Esophagus squamous epithelium (tissue), 5 donors: ENCODE measurements at regions not wholly inside any gene's neighbourhood (a gene's known extent, or its start where the extent isn't known, plus 50 kb on each side); places are given as distances from the start of the nearest gene placed in this dataset.

Experiments used
- DNase-seq: peaks from one replicate; lab custom pipeline; 2025; lab: John Stamatoyannopoulos, UW
- H3K27ac ChIP-seq, 4 donors: fragments of 200-600 bp; sonication (generic); one replicate each; pipeline ENCODE4 v1.5.1; 2016 to 2019; ENCODE audit warnings: mild to moderate bottlenecking in 1 of 4
- H3K27me3 ChIP-seq, 4 donors: fragments of 200-600 bp; sonication (generic); 1 replicate in 3 of 4; 2 replicates in 1 of 4; pipeline versions ENCODE4 v1.5.1 to v1.6.0; 2017 to 2021; ENCODE audit warnings: antibody characterized with exemption in 1 of 4
- H3K36me3 ChIP-seq, 3 donors: fragments of 200-600 bp; sonication (generic); one replicate each; pipeline ENCODE4 v1.5.1; 2016 to 2019
- H3K4me1 ChIP-seq, 3 donors: fragments of 200-600 bp; sonication (generic); one replicate each; pipeline ENCODE4 v1.5.1; 2017 to 2019
- H3K4me3 ChIP-seq, 4 donors: fragments of 200-600 bp; sonication (generic); 1 replicate in 3 of 4; 2 replicates in 1 of 4; pipeline ENCODE4 v1.5.1; 2016 to 2019; ENCODE audit warnings: mild to moderate bottlenecking in 2 of 4, moderate library complexity in 1 of 4
- H3K9me3 ChIP-seq, 3 donors: fragments of 200-600 bp; sonication (generic); one replicate each; pipeline ENCODE4 v1.5.1; 2016 to 2019
- CTCF ChIP-seq, 6 experiments: fragments of 450-650 bp in 4 of 6; fragments of 200-600 bp in 2 of 6; sonication (generic) in 2 of 6; IDR thresholded peaks; one replicate each; pipeline ENCODE4 v1.5.1; 2016 to 2019; ENCODE audit warnings: antibody characterized with exemption in 6 of 6, mild to moderate bottlenecking in 4 of 6, moderate library complexity in 4 of 6
- POLR2A ChIP-seq, 4 donors: fragments of 450-650 bp; IDR thresholded peaks; one replicate each; pipeline ENCODE4 v1.6.1; 2017; ENCODE audit warnings: antibody characterized with exemption in 4 of 4, mild to moderate bottlenecking in 4 of 4, moderate library complexity in 3 of 4
- WGBS, 2 donors: methylation state at CpG; one replicate each; pipeline ENCODE4 v1.1.5; 2018; 5-methylcytosine and 5-hydroxymethylcytosine counted together
- intact Hi-C: fragments of 100-400 bp; cut with DNase I; formaldehyde crosslinking; loops from one replicate; pipeline ENCODE4 v1.15.0; 2022
- donor health status: DM: yes; HTN: yes; CAD: no.

GRCh38 chr6:54614499-54615195 is 231.9 kb upstream of the FAM83B start:
- WGBS, 2 donors = 77 to 85% methylated on average over 7 of the region's 9 CpGs
- Histone ChIP-seq H3K36me3 (no peaks in the 10 kb centered on the region), H3K9me3 (no peaks in the 10 kb centered on the region), H3K4me1 (peaks cover 0 to 13% (median 0%) of the 10 kb centered on the region in 3 donors), H3K4me3 (no peak overlapping the region), H3K27ac (no peak overlapping the region), H3K27me3 (no peaks in the 10 kb centered on the region)
- intact Hi-C loops = no loop called here
- DNase-seq = no peak
- TF ChIP-seq POLR2A (IDR thresholded peaks at IDR 0.05) = no peak
- no peak for TF ChIP-seq CTCF (IDR thresholded peaks at IDR 0.05)

DNA sequence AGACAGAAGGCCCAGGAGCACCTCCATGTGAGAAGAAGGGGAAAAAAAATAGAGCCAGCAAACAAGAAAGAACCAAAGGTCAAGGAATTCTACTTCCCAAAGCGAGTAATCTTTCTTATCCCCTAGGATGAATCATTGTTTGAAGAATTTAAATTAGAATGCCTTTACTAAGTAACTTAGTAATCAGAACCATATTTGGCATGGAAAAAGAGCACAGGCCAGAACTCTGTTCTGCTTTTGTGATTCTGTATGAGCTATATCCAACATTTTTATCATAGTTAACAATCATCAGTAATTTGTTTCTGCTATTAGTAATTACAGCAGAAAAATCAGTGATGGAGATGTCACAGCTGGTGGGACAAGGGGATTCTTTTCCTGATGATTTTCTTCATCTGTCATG is 228.8 kb upstream of the FAM83B start:
- H3K36me3 ChIP-seq = no peaks in the 10 kb centered on the region
- H3K4me1 ChIP-seq = peaks cover 0 to 13% (median 0%) of the 10 kb centered on the region in 3 donors
- H3K27me3 ChIP-seq = no peaks in the 10 kb centered on the region
- intact Hi-C loops = no loop called here
- H3K4me3 ChIP-seq = no peak overlapping the region
- no peaks in the 10 kb centered on the region for H3K9me3 ChIP-seq
- no peak for TF ChIP-seq POLR2A (IDR thresholded peaks at IDR 0.05)
- WGBS, 2 donors = 0 to 13% methylated on average over 1 of the region's 1 CpG
- no peak for DNase-seq
- H3K27ac ChIP-seq = no peak overlapping the region

DNA sequence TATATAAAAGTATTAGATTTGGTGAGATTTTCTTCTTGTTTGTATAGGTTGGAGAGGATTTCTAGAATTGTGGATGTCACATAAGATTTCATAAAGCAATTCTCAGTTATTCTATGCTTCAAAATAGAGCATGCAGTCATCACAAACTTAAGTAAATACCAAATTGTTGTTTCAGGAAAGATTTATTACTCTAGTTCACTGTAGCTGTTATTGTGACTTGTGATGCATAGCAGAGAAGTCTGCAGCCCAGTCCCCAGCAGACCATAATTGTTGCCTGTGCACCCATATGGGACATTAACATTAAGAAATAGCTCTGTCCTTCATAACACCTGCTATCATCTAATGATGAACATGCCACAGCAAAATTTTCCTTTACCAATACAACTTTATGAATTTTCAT is 228.0 kb upstream of the FAM83B start:
- TF ChIP-seq POLR2A (IDR thresholded peaks at IDR 0.05) (no peak), CTCF (IDR thresholded peaks at IDR 0.05) (no peak)
- Histone ChIP-seq H3K9me3 (no peaks in the 10 kb centered on the region), H3K27ac (no peak overlapping the region), H3K4me3 (no peak overlapping the region), H3K4me1 (peaks cover 0 to 13% (median 0%) of the 10 kb centered on the region in 3 donors), H3K36me3 (no peaks in the 10 kb centered on the region), H3K27me3 (no peaks in the 10 kb centered on the region)
- DNase-seq = no peak
- intact Hi-C loops = no loop called here

- no peak overlapping the region for H3K4me3 ChIP-seq
- H3K27me3 ChIP-seq = no peaks in the 10 kb centered on the region
- 87 to 91% methylated on average over 2 of the region's 2 CpGs for WGBS, 2 donors
- TF ChIP-seq POLR2A (IDR thresholded peaks at IDR 0.05) (no peak), CTCF (IDR thresholded peaks at IDR 0.05) (no peak)
- peaks cover 0 to 13% (median 0%) of the 10 kb centered on the region in 3 donors for H3K4me1 ChIP-seq
- no peak for DNase-seq
- no peaks in the 10 kb centered on the region for H3K36me3 ChIP-seq
- no peak overlapping the region for H3K27ac ChIP-seq
- no peaks in the 10 kb centered on the region for H3K9me3 ChIP-seq
- intact Hi-C loops = no loop called here
Observed at GRCh38 chr6:54619102-54619501, 227.5 kb upstream of the FAM83B start.

GRCh38 chr6:54621285-54621684 is 225.3 kb upstream of the FAM83B start:
- no peak overlapping the region for H3K27ac ChIP-seq
- no peak for DNase-seq
- no peaks in the 10 kb centered on the region for H3K36me3 ChIP-seq
- TF ChIP-seq CTCF (IDR thresholded peaks at IDR 0.05) (peak in 4 of 6 experiments; percentile 37 to 61 (median 52)), POLR2A (IDR thresholded peaks at IDR 0.05) (no peak)
- H3K4me3 ChIP-seq = no peak overlapping the region
- H3K4me1 ChIP-seq = peaks cover 0 to 13% (median 0%) of the 10 kb centered on the region in 3 donors
- no peaks in the 10 kb centered on the region for H3K27me3 ChIP-seq
- H3K9me3 ChIP-seq = no peaks in the 10 kb centered on the region
- intact Hi-C loops = no loop called here
